SU-DHL-6 (cell line): ENCODE measurements at regions not wholly inside any gene's neighbourhood (a gene's known extent, or its start where the extent isn't known, plus 50 kb on each side); places are given as distances from the start of the nearest gene placed in this dataset.

Source experiments
- CTCF ChIP-seq: fragments of 200-600 bp; sonication (generic); IDR thresholded peaks from one replicate; pipeline ENCODE4 v1.5.1; 2017; ENCODE audit warnings: antibody characterized with exemption, mild to moderate bottlenecking, low read length, moderate library complexity; ENCODE audit not compliant: insufficient read depth, poor library complexity, severe bottlenecking
- EZH2phosphoT487 ChIP-seq: fragments of 200-600 bp; sonication (generic), shearing (Covaris generic); conservative IDR thresholded peaks from 2 replicates; pipeline ENCODE4 v1.6.1; 2018; ENCODE audit warnings: mild to moderate bottlenecking, antibody characterized with exemption, low read length, moderate library complexity, mixed read lengths

DNA sequence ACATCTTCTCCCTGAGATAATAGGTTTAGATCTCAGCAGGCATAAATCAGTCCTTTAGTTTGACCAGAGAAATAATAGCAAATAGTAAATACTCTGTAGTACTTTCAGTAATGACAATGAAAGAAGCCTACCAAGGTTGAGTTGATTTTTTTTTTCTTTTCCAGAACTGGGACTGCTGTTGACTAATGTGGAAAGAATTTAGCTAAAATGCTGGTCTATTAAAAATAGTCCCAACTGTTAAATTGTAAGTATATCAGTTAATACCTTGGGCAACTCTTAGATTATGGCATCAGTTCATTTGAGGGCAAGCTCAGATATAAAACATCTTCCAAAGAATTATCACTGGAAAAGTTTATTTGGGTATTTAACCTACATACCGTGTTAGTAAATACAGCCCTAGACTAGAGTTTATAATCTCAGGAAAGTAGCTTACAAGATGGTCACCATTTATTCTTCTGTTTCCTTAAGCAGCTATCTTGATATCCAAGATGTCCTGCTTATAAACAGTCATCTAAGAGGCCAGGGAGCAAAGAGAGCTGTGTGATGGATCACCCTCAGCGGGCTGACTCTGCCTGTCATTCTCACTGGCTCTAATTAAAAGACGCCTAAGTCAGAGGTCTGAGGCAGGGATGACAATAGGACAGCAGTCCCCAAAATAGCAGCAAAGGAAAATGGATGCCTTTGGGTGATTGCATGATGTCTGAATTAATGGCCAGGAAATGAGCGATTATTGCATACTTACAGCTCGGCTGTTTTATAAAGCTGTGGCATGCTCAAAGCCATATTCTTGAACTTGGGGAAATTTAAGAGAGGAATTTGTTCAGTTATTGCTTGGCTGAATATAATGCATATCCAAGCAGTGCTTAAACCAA is 121.3 kb downstream of the MTX2 start:
- TF ChIP-seq CTCF (no peak), EZH2phosphoT487 (no peak)
